ENCODE measurements at regions not wholly inside any gene's neighbourhood (a gene's known extent, or its start where the extent isn't known, plus 50 kb on each side); places are given as distances from the start of the nearest gene placed in this dataset.

DNA sequence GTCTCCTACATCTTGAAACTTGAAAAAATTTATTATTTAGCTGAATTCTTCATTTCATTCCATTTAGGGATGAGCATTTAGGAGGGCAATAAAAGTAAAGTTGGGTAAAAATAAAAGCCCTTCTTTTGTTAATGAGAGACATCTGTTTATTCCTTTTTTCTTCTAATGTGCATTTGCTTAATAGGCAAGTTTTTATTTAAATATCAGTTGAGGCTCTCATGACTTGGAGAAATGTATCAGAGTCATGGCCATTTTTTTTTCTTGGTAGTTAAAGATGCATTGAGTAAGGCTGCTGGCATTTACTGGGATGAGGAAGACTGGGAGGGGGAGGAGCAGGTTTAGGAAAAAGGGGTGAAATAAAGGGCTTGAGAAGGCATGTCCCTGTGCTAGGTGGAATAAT, 609.9 kb upstream of the TMEM132C start:
- H3K4me3 ChIP-seq: no peak overlapping the region
- no peak overlapping the region for H3K27ac ChIP-seq
- TF ChIP-seq EZH2phosphoT487 (IDR thresholded peaks at IDR 0.05): no peak
- no peak for TF ChIP-seq EZH2 (IDR thresholded peaks at IDR 0.05)
- TF ChIP-seq, protein P1, sequence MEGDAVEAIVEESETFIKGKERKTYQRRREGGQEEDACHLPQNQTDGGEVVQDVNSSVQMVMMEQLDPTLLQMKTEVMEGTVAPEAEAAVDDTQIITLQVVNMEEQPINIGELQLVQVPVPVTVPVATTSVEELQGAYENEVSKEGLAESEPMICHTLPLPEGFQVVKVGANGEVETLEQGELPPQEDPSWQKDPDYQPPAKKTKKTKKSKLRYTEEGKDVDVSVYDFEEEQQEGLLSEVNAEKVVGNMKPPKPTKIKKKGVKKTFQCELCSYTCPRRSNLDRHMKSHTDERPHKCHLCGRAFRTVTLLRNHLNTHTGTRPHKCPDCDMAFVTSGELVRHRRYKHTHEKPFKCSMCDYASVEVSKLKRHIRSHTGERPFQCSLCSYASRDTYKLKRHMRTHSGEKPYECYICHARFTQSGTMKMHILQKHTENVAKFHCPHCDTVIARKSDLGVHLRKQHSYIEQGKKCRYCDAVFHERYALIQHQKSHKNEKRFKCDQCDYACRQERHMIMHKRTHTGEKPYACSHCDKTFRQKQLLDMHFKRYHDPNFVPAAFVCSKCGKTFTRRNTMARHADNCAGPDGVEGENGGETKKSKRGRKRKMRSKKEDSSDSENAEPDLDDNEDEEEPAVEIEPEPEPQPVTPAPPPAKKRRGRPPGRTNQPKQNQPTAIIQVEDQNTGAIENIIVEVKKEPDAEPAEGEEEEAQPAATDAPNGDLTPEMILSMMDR (IDR thresholded peaks at IDR 0.05): no peak
- no peaks in the 10 kb centered on the region for H3K79me2 ChIP-seq (ENCODE audit: low read depth)
- H3K4me3 Mint-ChIP-seq: no peak overlapping the region
- H4K20me1 ChIP-seq (ENCODE audit: low read depth): no peaks in the 10 kb centered on the region
- no peak overlapping the region for H2AFZ ChIP-seq (replicated peaks)
- H3K36me3 Mint-ChIP-seq: no peaks in the 10 kb centered on the region
- DNase-seq (ENCODE audit: low spot score): no peak
- H3K9me3 Mint-ChIP-seq: peaks cover 3% of the 10 kb centered on the region
- H3K27me3 Mint-ChIP-seq (ENCODE audit: insufficient read depth, low read depth): no peaks in the 10 kb centered on the region
- H3K4me2 ChIP-seq: no peak overlapping the region
- no peaks in the 10 kb centered on the region for H3F3A ChIP-seq (ENCODE audit: low read depth)
- no peak overlapping the region for H3K9ac ChIP-seq
- no peaks in the 10 kb centered on the region for H3K4me1 ChIP-seq
- no peaks in the 10 kb centered on the region for H3K9me3 ChIP-seq (ENCODE audit: low read depth)
- no peak overlapping the region for H3K27ac Mint-ChIP-seq
- no peaks in the 10 kb centered on the region for H3K4me1 Mint-ChIP-seq
- H3K36me3 ChIP-seq: no peaks in the 10 kb centered on the region
- H3K27me3 ChIP-seq: no peaks in the 10 kb centered on the region

DNA sequence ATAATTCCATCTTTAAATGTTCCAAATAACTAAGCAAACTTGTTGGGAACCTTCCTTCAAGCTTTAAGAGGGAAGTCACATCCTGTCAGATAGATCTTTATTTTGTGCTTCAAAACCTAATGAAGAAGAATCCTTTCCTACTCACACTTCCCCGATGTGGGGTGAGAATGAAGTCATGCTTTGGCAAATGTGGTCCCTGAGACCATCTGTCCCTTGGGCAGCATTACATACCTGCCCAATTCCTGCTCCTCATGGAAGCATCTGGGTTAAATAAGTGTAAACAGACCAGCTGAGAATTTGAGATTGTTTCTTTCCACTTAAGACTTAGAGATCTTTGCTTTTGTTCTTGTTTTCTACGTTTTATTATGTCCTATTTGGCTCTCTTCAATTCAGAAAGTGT, 606.0 kb upstream of the TMEM132C start:
- H3K4me1 ChIP-seq: no peaks in the 10 kb centered on the region
- H3K9me3 ChIP-seq (ENCODE audit: low read depth): no peaks in the 10 kb centered on the region
- no peaks in the 10 kb centered on the region for H3K79me2 ChIP-seq (ENCODE audit: low read depth)
- H4K20me1 ChIP-seq (ENCODE audit: low read depth): no peaks in the 10 kb centered on the region
- no peaks in the 10 kb centered on the region for H3F3A ChIP-seq (ENCODE audit: low read depth)
- no peak overlapping the region for H2AFZ ChIP-seq (replicated peaks)
- Mint-ChIP-seq H3K36me3 (no peaks in the 10 kb centered on the region), H3K27me3 (ENCODE audit: insufficient read depth, low read depth) (peaks cover 3% of the 10 kb centered on the region), H3K27ac (no peak overlapping the region), H3K4me3 (no peak overlapping the region), H3K9me3 (no peaks in the 10 kb centered on the region), H3K4me1 (no peaks in the 10 kb centered on the region)
- H3K27me3 ChIP-seq: no peaks in the 10 kb centered on the region
- no peak overlapping the region for H3K9ac ChIP-seq
- H3K4me3 ChIP-seq: no peak overlapping the region
- no peak overlapping the region for H3K4me2 ChIP-seq
- no peaks in the 10 kb centered on the region for H3K36me3 ChIP-seq
- no peak for DNase-seq (ENCODE audit: low spot score)
- H3K27ac ChIP-seq: no peak overlapping the region
- TF ChIP-seq, protein P1 (IDR thresholded peaks at IDR 0.05): no peak
- TF ChIP-seq EZH2phosphoT487 (IDR thresholded peaks at IDR 0.05): no peak
- TF ChIP-seq EZH2 (IDR thresholded peaks at IDR 0.05): no peak

DNA sequence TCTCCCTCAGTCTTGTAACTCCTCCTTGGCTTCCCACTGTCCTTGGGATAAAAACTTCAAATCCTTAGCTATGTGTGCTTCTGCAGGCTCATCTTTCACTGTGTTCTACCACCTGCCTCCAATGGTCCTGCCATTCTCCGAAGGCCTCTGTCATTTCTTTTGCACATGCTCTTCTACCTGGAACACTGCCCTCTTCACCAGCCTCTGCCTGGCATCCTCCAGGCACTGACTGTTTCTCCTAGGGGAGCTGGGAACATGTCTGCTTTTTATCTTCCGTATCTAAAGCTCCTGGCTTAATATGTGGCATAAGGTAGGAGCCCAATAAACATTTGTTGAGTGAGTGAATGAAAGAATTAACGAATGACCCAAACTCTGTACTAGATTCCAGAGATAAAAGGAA, 603.3 kb upstream of the TMEM132C start:
- TF ChIP-seq EZH2 (IDR thresholded peaks at IDR 0.05) (no peak), EZH2phosphoT487 (IDR thresholded peaks at IDR 0.05) (no peak)
- TF ChIP-seq, protein P1 (IDR thresholded peaks at IDR 0.05): no peak
- Mint-ChIP-seq H3K27ac (no peak overlapping the region), H3K36me3 (no peaks in the 10 kb centered on the region), H3K4me1 (no peaks in the 10 kb centered on the region), H3K9me3 (no peaks in the 10 kb centered on the region), H3K27me3 (ENCODE audit: insufficient read depth, low read depth) (peaks cover 3% of the 10 kb centered on the region), H3K4me3 (no peak overlapping the region)
- no peaks in the 10 kb centered on the region for H3K79me2 ChIP-seq (ENCODE audit: low read depth)
- H2AFZ ChIP-seq (replicated peaks): no peak overlapping the region
- H3K4me3 ChIP-seq: no peak overlapping the region
- no peaks in the 10 kb centered on the region for H3K27me3 ChIP-seq
- H3K4me2 ChIP-seq: no peak overlapping the region
- no peaks in the 10 kb centered on the region for H3F3A ChIP-seq (ENCODE audit: low read depth)
- H3K9ac ChIP-seq: no peak overlapping the region
- H3K27ac ChIP-seq: no peak overlapping the region
- no peak for DNase-seq (ENCODE audit: low spot score)
- H3K36me3 ChIP-seq: no peaks in the 10 kb centered on the region
- H3K4me1 ChIP-seq: no peaks in the 10 kb centered on the region
- no peaks in the 10 kb centered on the region for H3K9me3 ChIP-seq (ENCODE audit: low read depth)
- H4K20me1 ChIP-seq (ENCODE audit: low read depth): no peaks in the 10 kb centered on the region

DNA sequence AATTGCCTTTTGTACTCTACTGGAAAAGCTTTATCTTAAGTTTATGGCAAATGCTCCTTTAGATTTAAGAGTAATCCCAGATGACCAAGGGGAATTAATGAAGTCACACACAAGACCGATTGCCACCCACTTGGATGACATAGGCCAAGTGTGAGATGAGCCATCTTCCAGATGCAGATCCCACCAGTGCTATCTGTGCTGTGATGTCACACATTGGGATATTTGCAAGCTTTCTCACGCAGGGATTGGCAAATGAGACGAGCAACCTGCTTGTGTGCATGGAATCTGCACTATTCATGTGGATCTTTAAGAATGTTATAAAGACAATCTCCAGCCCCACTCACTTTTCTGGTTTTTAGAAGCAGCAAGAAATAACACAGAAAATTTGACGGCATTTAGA, 602.1 kb upstream of the TMEM132C start:
- Histone ChIP-seq H3K27me3 (no peaks in the 10 kb centered on the region), H2AFZ (replicated peaks) (no peak overlapping the region), H3K9me3 (ENCODE audit: low read depth) (no peaks in the 10 kb centered on the region), H3F3A (ENCODE audit: low read depth) (no peaks in the 10 kb centered on the region), H4K20me1 (ENCODE audit: low read depth) (no peaks in the 10 kb centered on the region), H3K79me2 (ENCODE audit: low read depth) (no peaks in the 10 kb centered on the region), H3K9ac (no peak overlapping the region), H3K36me3 (no peaks in the 10 kb centered on the region), H3K4me1 (no peaks in the 10 kb centered on the region), H3K4me2 (no peak overlapping the region), H3K4me3 (no peak overlapping the region), H3K27ac (no peak overlapping the region)
- no peaks in the 10 kb centered on the region for H3K36me3 Mint-ChIP-seq
- no peak overlapping the region for H3K4me3 Mint-ChIP-seq
- no peaks in the 10 kb centered on the region for H3K9me3 Mint-ChIP-seq
- TF ChIP-seq, protein P1 (IDR thresholded peaks at IDR 0.05): no peak
- no peak for TF ChIP-seq EZH2 (IDR thresholded peaks at IDR 0.05)
- no peak for TF ChIP-seq EZH2phosphoT487 (IDR thresholded peaks at IDR 0.05)
- peaks cover 3% of the 10 kb centered on the region for H3K27me3 Mint-ChIP-seq (ENCODE audit: insufficient read depth, low read depth)
- no peak overlapping the region for H3K27ac Mint-ChIP-seq
- DNase-seq (ENCODE audit: low spot score): no peak
- no peaks in the 10 kb centered on the region for H3K4me1 Mint-ChIP-seq
